Colonic mucosa (tissue), 4 donors: ENCODE measurements at regions not wholly inside any gene's neighbourhood (a gene's known extent, or its start where the extent isn't known, plus 50 kb on each side); places are given as distances from the start of the nearest gene placed in this dataset.
"Not testable (repeated sequence)": the region's sequence is repeated elsewhere in the genome, so short reads cannot be mapped to it uniquely, and the experiment has no call there.

Source experiments
- DNase-seq: peaks from one replicate; pipeline ENCODE4 v3.0.0-alpha.2; 2020
- H3K27ac ChIP-seq: fragments of 200-600 bp; one replicate; pipeline ENCODE4 v1.8.0; 2021
- H3K27me3 ChIP-seq: fragments of 200-600 bp; one replicate; pipeline ENCODE4 v1.8.0; 2021
- H3K36me3 ChIP-seq: fragments of 200-600 bp; one replicate; pipeline ENCODE4 v1.8.0; 2021
- H3K4me1 ChIP-seq: fragments of 200-600 bp; one replicate; pipeline ENCODE4 v1.8.0; 2021; ENCODE audit warnings: mild to moderate bottlenecking
- H3K4me3 ChIP-seq: fragments of 200-600 bp; one replicate; pipeline ENCODE4 v1.8.0; 2021
- H3K9ac ChIP-seq, 2 donors: one replicate each; pipeline ENCODE4 v1.7.0; 2013; ENCODE audit warnings: control low read depth in 2 of 2, low read depth in 2 of 2, low read length in 2 of 2
- H3K9me3 ChIP-seq: fragments of 200-600 bp; one replicate; pipeline ENCODE4 v1.8.0; 2021
- intact Hi-C: fragments of 100-400 bp; cut with DNase I; formaldehyde crosslinking; loops from one replicate; pipeline ENCODE4 v1.14.1; 2022
- TF ChIP-seq, protein P1 (sequence below): fragments of 200-600 bp; IDR thresholded peaks from one replicate; pipeline ENCODE4 v1.8.0; 2022; ENCODE audit warnings: antibody characterized with exemption, mild to moderate bottlenecking
- donor health status: healthy.
- donor health status: DM: no; HTN: no; CAD: no.
- donor health status: DM: no; HTN: no; CAD: no.

DNA sequence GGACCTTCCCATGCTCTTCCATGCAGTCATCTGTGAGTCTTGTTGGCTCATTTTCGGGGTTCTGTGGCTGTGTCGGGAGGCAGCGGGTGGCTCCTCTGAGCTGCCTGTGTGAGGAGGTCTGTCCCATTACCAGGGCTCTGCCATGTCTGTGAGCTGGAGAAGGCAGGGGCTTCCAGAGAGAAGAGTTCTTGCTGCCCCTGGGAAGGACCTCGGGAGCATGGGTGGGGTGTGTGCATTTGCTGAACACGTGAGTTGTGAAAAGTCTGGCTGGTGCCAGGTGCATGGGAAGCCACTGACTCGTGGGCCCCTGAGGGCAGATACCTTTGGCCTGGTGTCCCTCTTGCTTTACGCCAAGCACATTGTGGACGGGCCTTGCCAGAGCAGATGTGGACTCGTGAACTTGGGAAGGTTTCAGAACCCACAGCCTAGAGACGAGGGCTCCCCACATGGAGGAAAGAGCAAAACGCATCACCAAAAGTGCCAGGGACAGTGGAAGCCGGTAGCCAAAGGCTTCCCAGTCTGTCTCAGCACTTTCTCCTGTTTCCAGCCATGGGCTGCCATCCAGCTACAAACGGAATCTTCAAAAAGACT lies 1324.5 kb downstream of the BRD1 start:
- no peaks in the 10 kb centered on the region for H3K9me3 ChIP-seq
- no peak overlapping the region for H3K9ac ChIP-seq
- intact Hi-C loops, result no loop called here
- no peak overlapping the region for H3K4me3 ChIP-seq
- no peaks in the 10 kb centered on the region for H3K4me1 ChIP-seq
- no peak for DNase-seq
- no peak overlapping the region for H3K27ac ChIP-seq
- TF ChIP-seq, protein P1, sequence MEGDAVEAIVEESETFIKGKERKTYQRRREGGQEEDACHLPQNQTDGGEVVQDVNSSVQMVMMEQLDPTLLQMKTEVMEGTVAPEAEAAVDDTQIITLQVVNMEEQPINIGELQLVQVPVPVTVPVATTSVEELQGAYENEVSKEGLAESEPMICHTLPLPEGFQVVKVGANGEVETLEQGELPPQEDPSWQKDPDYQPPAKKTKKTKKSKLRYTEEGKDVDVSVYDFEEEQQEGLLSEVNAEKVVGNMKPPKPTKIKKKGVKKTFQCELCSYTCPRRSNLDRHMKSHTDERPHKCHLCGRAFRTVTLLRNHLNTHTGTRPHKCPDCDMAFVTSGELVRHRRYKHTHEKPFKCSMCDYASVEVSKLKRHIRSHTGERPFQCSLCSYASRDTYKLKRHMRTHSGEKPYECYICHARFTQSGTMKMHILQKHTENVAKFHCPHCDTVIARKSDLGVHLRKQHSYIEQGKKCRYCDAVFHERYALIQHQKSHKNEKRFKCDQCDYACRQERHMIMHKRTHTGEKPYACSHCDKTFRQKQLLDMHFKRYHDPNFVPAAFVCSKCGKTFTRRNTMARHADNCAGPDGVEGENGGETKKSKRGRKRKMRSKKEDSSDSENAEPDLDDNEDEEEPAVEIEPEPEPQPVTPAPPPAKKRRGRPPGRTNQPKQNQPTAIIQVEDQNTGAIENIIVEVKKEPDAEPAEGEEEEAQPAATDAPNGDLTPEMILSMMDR, result no peak
- no peaks in the 10 kb centered on the region for H3K36me3 ChIP-seq
- no peaks in the 10 kb centered on the region for H3K27me3 ChIP-seq

DNA sequence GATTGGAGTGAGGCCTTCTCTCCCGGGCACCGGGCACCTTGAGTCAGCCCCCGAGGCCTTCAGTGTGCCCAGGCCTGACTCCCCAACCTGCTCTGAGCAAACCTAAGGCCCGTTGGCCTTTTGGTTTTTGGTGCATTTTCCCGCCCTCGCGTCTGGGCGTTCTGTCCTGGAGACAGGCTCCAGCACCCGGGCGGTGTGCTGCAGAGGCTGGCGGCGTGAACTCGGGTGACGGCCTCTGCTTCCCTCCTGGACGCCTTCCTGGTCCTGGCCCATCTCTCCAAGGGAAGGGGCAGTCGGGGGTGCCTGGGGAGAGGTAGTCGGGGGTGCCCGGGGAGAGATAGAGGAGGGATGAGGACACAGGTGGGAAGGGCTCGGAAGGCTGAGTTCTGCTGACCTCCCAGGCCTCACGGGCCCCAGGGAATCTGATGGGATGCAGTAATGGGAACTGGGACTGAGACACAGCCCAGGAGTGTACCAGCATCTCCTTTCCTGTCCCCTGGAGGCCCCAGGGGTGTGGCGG lies 1326.4 kb downstream of the BRD1 start:
- H3K27me3 ChIP-seq, result no peaks in the 10 kb centered on the region
- no peaks in the 10 kb centered on the region for H3K4me1 ChIP-seq
- intact Hi-C loops, result no loop called here
- TF ChIP-seq, protein P1, result no peak
- no peak overlapping the region for H3K27ac ChIP-seq
- no peak overlapping the region for H3K4me3 ChIP-seq
- no peak for DNase-seq
- no peaks in the 10 kb centered on the region for H3K36me3 ChIP-seq
- no peaks in the 10 kb centered on the region for H3K9me3 ChIP-seq
- H3K9ac ChIP-seq, result no peak overlapping the region

DNA sequence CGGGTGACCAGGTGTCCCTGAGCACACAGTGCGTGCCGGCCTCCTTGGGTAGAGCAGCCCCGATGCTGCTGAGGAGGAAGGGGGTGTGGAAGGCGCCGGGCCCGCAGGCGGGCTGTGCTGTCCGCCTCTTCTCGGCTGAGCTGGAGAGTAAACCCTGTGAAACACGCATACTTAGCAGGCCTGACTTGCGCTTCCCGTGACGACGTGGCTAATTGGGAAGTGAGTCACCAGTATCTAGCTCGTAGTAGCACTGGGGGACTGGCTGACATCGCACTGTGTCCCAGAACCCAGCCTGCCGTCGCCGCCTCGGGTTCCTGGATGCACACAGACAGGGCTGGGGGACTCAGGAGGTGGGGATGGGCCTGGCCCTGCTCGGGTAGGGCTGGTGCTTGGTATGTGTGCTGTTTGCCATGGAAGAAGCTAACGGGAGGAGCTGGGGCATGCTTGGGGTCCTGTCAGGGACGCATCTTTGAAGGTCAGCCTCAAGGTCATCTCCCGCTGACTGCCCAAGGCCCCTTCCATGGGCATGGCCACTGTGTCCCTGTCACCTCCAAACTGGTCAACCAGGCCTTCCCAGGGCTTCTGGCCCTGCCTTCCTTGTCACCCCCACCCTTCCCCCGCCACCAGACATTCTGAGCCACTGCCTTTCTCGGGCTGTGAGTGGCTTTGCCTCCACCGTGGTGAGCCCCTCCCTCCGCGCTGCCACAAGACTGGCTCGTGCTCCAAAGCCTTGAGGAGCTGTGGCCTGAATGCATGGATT lies 1327.0 kb downstream of the BRD1 start:
- Histone ChIP-seq H3K27ac (no peak overlapping the region), H3K9me3 (no peaks in the 10 kb centered on the region), H3K27me3 (no peaks in the 10 kb centered on the region), H3K4me1 (no peaks in the 10 kb centered on the region), H3K4me3 (no peak overlapping the region), H3K36me3 (no peaks in the 10 kb centered on the region), H3K9ac (no peak overlapping the region)
- DNase-seq, result no peak
- intact Hi-C loops, result no loop called here
- TF ChIP-seq, protein P1, result no peak

DNA sequence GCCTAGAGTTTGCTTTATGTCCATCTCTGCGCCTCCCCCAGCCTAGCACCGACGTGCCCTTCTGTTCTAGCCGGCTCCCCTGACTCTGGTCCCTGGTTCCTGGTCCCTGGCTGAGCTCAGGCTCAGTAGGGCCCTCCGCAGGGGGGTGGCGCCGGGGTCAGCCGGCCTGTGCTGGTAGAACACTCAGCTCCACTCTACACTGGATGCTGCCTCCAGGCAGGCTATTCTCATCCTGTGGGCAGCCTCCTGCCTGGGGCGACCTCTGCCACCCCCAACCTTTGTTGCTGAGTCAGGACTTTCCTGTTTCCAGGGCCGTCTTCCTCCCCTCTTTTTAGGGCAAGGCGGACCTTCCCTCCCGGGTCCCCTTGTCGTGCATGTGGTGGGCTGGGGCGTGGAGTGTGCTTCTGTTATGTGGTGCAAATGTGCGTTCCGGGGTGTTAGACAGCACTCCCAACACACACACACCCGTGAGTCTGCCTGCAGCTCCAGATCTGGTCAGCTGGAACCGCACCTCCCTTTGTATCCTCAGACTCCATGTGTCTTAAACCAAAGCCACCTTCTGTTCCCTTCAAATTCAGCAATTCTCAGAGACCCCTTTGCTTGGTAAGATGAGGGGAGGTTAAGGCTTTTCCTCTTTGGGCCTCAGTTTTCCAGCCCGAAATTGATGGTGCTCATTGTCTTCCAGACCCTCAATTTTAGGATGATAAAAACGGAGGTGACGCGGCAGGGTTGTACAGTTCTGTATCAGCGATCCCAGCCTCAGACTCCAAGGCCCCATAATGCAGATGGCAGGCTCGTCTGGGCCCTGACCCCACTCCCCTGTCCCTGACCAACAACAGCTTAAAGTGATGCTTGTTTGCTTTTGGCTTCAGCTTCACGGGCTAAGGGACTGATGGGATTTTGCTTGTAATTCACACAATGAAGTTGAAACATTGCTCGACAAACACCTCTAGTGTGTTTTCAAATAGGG lies 1327.9 kb downstream of the BRD1 start:
- Histone ChIP-seq H3K36me3 (no peaks in the 10 kb centered on the region), H3K4me1 (no peaks in the 10 kb centered on the region), H3K4me3 (no peak overlapping the region), H3K27me3 (no peaks in the 10 kb centered on the region), H3K9me3 (no peaks in the 10 kb centered on the region), H3K27ac (no peak overlapping the region), H3K9ac (no peak overlapping the region)
- TF ChIP-seq, protein P1, result no peak
- intact Hi-C loops, result no loop called here
- no peak for DNase-seq

DNA sequence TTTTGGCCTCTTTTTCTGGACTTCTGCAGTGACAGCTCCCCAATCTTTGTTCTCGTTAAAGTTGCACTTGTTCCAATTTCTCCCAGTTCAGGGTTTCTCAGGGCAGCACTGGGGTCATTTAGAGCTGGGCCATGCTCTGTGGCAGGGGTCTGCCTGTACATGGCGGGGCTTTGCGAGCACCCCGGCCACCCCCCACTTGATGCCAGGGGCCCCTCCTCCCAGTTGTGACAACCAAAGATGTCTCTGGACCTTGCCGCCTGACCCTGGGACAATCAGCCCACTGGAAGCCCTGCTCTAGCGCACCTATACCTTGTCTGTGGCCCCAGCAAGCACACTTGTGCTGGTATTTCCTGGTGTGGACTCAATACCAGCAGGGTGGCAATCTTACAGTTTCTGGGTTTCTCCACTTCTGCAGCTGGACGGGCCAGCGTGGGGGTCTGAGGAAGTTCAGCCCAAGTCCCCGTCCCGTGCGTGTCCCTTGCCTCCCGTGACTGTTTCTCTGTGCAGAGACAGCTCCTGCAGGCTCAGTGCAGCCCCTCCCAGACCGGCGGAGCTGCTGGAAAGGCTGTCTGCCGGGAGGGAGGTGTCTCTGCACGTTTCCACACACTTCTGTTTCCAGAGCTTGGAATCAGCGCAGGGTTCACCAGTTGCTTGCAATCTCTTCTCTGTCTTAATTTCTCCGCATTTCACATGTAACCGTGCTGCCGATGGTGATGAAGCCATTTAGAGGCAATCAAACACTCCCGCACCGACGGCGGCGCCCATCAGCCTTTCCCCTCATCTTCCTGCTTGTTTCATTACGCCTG lies 1328.9 kb downstream of the BRD1 start:
- intact Hi-C loops, result no loop called here
- Histone ChIP-seq H3K27ac (no peak overlapping the region), H3K27me3 (no peaks in the 10 kb centered on the region), H3K4me3 (no peak overlapping the region), H3K36me3 (no peaks in the 10 kb centered on the region), H3K9me3 (no peaks in the 10 kb centered on the region), H3K9ac (no peak overlapping the region), H3K4me1 (no peaks in the 10 kb centered on the region)
- TF ChIP-seq, protein P1, result no peak
- DNase-seq, result no peak

DNA sequence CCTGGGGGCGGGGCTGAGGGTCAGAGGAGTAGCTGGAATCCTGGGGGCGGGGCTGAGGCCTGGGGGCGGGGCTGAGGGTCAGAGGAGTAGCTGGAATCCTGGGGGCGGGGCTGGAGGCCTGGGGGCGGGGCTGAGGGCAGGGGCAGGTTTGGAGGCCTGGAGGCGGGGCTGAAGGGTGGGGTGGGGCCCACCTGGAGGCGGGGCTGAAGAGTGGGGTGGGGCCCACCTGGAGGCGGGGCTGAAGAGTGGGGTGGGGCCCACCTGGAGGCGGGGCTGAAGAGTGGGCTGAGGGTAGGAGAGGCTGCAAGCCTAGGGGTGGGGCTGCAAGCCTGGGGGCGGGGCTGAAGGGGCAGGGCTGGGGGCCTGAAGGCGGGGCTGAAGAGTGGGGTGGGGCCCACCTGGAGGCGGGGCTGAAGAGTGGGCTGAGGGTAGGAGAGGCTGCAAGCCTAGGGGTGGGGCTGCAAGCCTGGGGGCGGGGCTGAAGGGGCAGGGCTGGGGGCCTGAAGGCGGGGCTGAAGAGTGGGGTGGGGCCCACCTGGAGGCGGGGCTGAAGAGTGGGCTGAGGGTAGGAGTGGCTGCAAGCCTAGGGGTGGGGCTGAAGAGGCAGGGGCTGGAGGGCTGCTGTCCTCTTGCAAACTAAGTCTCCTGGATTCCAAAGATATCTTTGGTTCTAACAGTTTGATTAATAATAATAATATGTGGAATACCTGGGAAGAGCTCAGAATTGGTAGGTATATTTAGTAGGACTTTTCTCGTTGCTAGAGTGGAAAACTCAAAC lies 1329.7 kb downstream of the BRD1 start:
- H3K9me3 ChIP-seq, intact Hi-C loops, H3K36me3 ChIP-seq, DNase-seq, H3K4me3 ChIP-seq, H3K27ac ChIP-seq, H3K4me1 ChIP-seq, H3K27me3 ChIP-seq, H3K9ac ChIP-seq: not testable (repeated sequence)
